Transverse colon (tissue), 4 donors: ENCODE measurements at regions not wholly inside any gene's neighbourhood (a gene's known extent, or its start where the extent isn't known, plus 50 kb on each side); places are given as distances from the start of the nearest gene placed in this dataset.
"Not testable (repeated sequence)": the region's sequence is repeated elsewhere in the genome, so short reads cannot be mapped to it uniquely, and the experiment has no call there.

Experiments
- DNase-seq: peaks from one replicate; pipeline ENCODE4 v3.0.0-alpha.2; 2019
- H3K27ac ChIP-seq, 4 donors: fragments of 200-600 bp; sonication (generic); 2 replicates each; pipeline ENCODE4 v1.5.1; 2016 to 2018; ENCODE audit warnings: inconsistent platforms in 4 of 4
- H3K27me3 ChIP-seq: fragments of 200-600 bp; sonication (generic); 2 replicates; pipeline ENCODE4 v1.5.1; 2017; ENCODE audit warnings: inconsistent platforms
- H3K36me3 ChIP-seq, 4 donors: fragments of 200-600 bp; sonication (generic); 2 replicates each; pipeline ENCODE4 v1.5.1; 2017 to 2019; ENCODE audit warnings: inconsistent platforms in 4 of 4
- H3K4me1 ChIP-seq, 4 donors: fragments of 200-600 bp; sonication (generic); 2 replicates each; pipeline ENCODE4 v1.5.1; 2017 to 2020; ENCODE audit warnings: inconsistent platforms in 4 of 4
- H3K4me3 ChIP-seq, 4 donors: fragments of 200-600 bp; sonication (generic); 1 replicate in 1 of 4; 2 replicates in 3 of 4; pipeline versions ENCODE4 v1.5.1 to v1.6.1; 2017 to 2019; ENCODE audit warnings: inconsistent platforms in 4 of 4
- H3K9me3 ChIP-seq, 2 donors: fragments of 200-600 bp; sonication (generic); 2 replicates each; pipeline ENCODE4 v1.5.1; 2017 to 2019; ENCODE audit warnings: inconsistent platforms in 2 of 2
- CTCF ChIP-seq, 5 experiments: fragments of 200-600 bp in 3 of 5; fragments of 450-650 bp in 2 of 5; sonication (generic) in 3 of 5; IDR thresholded peaks; 1 replicate in 2 of 5; 2 replicates in 3 of 5; pipeline ENCODE4 v1.5.1; 2016 to 2017; ENCODE audit warnings: antibody characterized with exemption in 5 of 5, inconsistent platforms in 3 of 5, mild to moderate bottlenecking in 2 of 5, moderate library complexity in 1 of 5
- EP300 ChIP-seq: sonication (generic); formaldehyde crosslinking; IDR thresholded peaks from one replicate; pipeline ENCODE4 v1.6.1; 2017; ENCODE audit warnings: antibody characterized with exemption, low read depth
- POLR2A ChIP-seq: fragments of 450-650 bp; IDR thresholded peaks from one replicate; pipeline ENCODE4 v1.6.1; 2016; ENCODE audit warnings: antibody characterized with exemption, mild to moderate bottlenecking, moderate library complexity
- POLR2AphosphoS5 ChIP-seq, 3 donors: sonication (generic); formaldehyde crosslinking; IDR thresholded peaks; one replicate each; pipeline ENCODE4 v1.6.1; 2016; ENCODE audit warnings: antibody characterized with exemption in 3 of 3
- WGBS, 2 donors: methylation state at CpG; one replicate each; pipeline ENCODE4 v1.1.5; 2018; ENCODE audit warnings: low coverage in 1 of 2; 5-methylcytosine and 5-hydroxymethylcytosine counted together
- in situ Hi-C, 4 donors: fragments of 200-750 bp; cut with MboI; loops; one replicate each; pipeline versions ENCODE4 v1.15.0 to v1.15.1; 2017; ENCODE audit warnings: low sequenced_read_pairs in 3 of 4, low pct_ligation_motif_present in 1 of 4, low pct_unique_long_range_greater_than_20kb in 1 of 4
- intact Hi-C: fragments of 100-400 bp; cut with DNase I; formaldehyde crosslinking; loops from one replicate; pipeline ENCODE4 v1.15.1; 2023; ENCODE audit warnings: low total_unique reads

- TF ChIP-seq CTCF (IDR thresholded peaks at IDR 0.05) (no peak), EP300 (no peak), POLR2A (no peak), POLR2AphosphoS5 (IDR thresholded peaks at IDR 0.05) (no peak)
- intact Hi-C loops (no loop called here), in situ Hi-C loops (no loop called here)
Observed at GRCh38 chr2:142803158-142803557, 74.3 kb upstream of the KYNU start.

GRCh38 chr2:142796588-142796987 lies 80.9 kb upstream of the KYNU start:
- no peaks in the 10 kb centered on the region for H3K27me3 ChIP-seq
- in situ Hi-C loops (no loop called here), intact Hi-C loops (no loop called here)
- no peaks in the 10 kb centered on the region for H3K9me3 ChIP-seq
- WGBS, 2 donors: 60 to 70% methylated on average over 1 of the region's 1 CpG
- H3K4me3 ChIP-seq: no peak overlapping the region
- H3K36me3 ChIP-seq: no peaks in the 10 kb centered on the region
- no peak for TF ChIP-seq POLR2AphosphoS5 (IDR thresholded peaks at IDR 0.05)
- no peak for TF ChIP-seq POLR2A
- no peak for TF ChIP-seq EP300
- no peak for TF ChIP-seq CTCF (IDR thresholded peaks at IDR 0.05)
- DNase-seq: no peak
- H3K27ac ChIP-seq: no peak overlapping the region
- H3K4me1 ChIP-seq: no peaks in the 10 kb centered on the region

More at GRCh38 chr2:142803158-142803557, 74.3 kb upstream of the KYNU start:
- Histone ChIP-seq H3K4me1 (no peaks in the 10 kb centered on the region), H3K36me3 (no peaks in the 10 kb centered on the region), H3K4me3 (no peak overlapping the region), H3K9me3 (no peaks in the 10 kb centered on the region), H3K27ac (no peak overlapping the region), H3K27me3 (no peaks in the 10 kb centered on the region)
- no peak for DNase-seq

GRCh38 chr2:142796161-142796560 lies 81.3 kb upstream of the KYNU start:
- Histone ChIP-seq H3K27me3 (no peaks in the 10 kb centered on the region), H3K9me3 (no peaks in the 10 kb centered on the region), H3K36me3 (no peaks in the 10 kb centered on the region), H3K4me1 (no peaks in the 10 kb centered on the region), H3K4me3 (no peak overlapping the region), H3K27ac (no peak overlapping the region)
- no peak for DNase-seq
- TF ChIP-seq EP300: no peak
- TF ChIP-seq CTCF (IDR thresholded peaks at IDR 0.05): no peak
- TF ChIP-seq POLR2AphosphoS5 (IDR thresholded peaks at IDR 0.05): no peak
- TF ChIP-seq POLR2A: no peak
- WGBS, 2 donors: 42 to 49% methylated on average over 2 of the region's 2 CpGs
- intact Hi-C loops (no loop called here), in situ Hi-C loops (no loop called here)

GRCh38 chr2:142794850-142795249 lies 82.6 kb upstream of the KYNU start:
- H3K27ac ChIP-seq: no peak overlapping the region
- H3K36me3 ChIP-seq: no peaks in the 10 kb centered on the region
- DNase-seq: no peak
- no peak for TF ChIP-seq POLR2A
- TF ChIP-seq POLR2AphosphoS5 (IDR thresholded peaks at IDR 0.05): no peak
- TF ChIP-seq CTCF (IDR thresholded peaks at IDR 0.05): no peak
- TF ChIP-seq EP300: no peak
- no peak overlapping the region for H3K4me3 ChIP-seq
- H3K27me3 ChIP-seq: no peaks in the 10 kb centered on the region
- intact Hi-C loops (no loop called here), in situ Hi-C loops (no loop called here)
- 86 to 100% methylated on average over 1 of the region's 1 CpG for WGBS, 2 donors
- no peaks in the 10 kb centered on the region for H3K4me1 ChIP-seq
- H3K9me3 ChIP-seq: no peaks in the 10 kb centered on the region

- WGBS, 2 donors: 73 to 75% methylated on average over 3 of the region's 3 CpGs
- H3K4me3 ChIP-seq, H3K9me3 ChIP-seq, in situ Hi-C loops, H3K27me3 ChIP-seq, DNase-seq, intact Hi-C loops, H3K27ac ChIP-seq, H3K4me1 ChIP-seq, H3K36me3 ChIP-seq: not testable (repeated sequence)
Observed at GRCh38 chr2:142792328-142792727, 85.1 kb upstream of the KYNU start.
